Pancreas (tissue), 10 donors: ENCODE measurements at regions not wholly inside any gene's neighbourhood (a gene's known extent, or its start where the extent isn't known, plus 50 kb on each side); places are given as distances from the start of the nearest gene placed in this dataset.
"Not testable (repeated sequence)": the region's sequence is repeated elsewhere in the genome, so short reads cannot be mapped to it uniquely, and the experiment has no call there.

Experiments
- ATAC-seq, 4 donors: fragments of 200-7000 bp; cut with Tn5 transposase; one replicate each; pipeline versions ENCODE4 v1.8.0 to v1.9.1; 2020; ENCODE audit warnings: mild to moderate bottlenecking in 4 of 4, moderate library complexity in 4 of 4
- DNase-seq, 6 donors: peaks; one replicate each; pipeline ENCODE4 v3.0.0-alpha.2; 2020
- FAIRE-seq: peaks from 2 replicates; lab custom pipeline; 2012; peaks lifted over from hg19 to GRCh38; lab: Jason Lieb, UNC
- H3K27ac ChIP-seq, 4 donors: fragments of 200-600 bp; sonication (generic); 1 replicate in 3 of 4; 2 replicates in 1 of 4; pipeline versions ENCODE4 v1.5.0 to v1.8.0; 2020
- H3K27me3 ChIP-seq, 4 donors: fragments of 200-600 bp; one replicate each; pipeline ENCODE4 v1.8.0; 2021
- H3K36me3 ChIP-seq, 3 donors: fragments of 200-600 bp; sonication (generic) in 1 of 3; one replicate each; pipeline versions ENCODE4 v1.5.0 to v1.8.0; 2020 to 2021
- H3K4me1 ChIP-seq, 3 donors: fragments of 200-600 bp; one replicate each; pipeline ENCODE4 v1.8.0; 2021
- H3K4me3 ChIP-seq, 4 donors: fragments of 200-600 bp; sonication (generic) in 2 of 4; one replicate each; pipeline versions ENCODE4 v1.5.0 to v1.8.0; 2020 to 2021
- H3K9me3 ChIP-seq, 4 donors: fragments of 200-600 bp; one replicate each; pipeline ENCODE4 v1.8.0; 2021
- CTCF ChIP-seq, 4 donors: fragments of 200-600 bp; sonication (generic) in 3 of 4; IDR thresholded peaks; one replicate each; pipeline versions ENCODE4 v1.5.0 to v1.8.0; 2021; ENCODE audit warnings: antibody characterized with exemption in 4 of 4
- WGBS, 2 donors: extraction: QIAGEN DNeasy Blood & Tissue Kit; methylation state at CpG; one replicate each; pipeline ENCODE4 v1.1.7; 2013; 5-methylcytosine and 5-hydroxymethylcytosine counted together
- intact Hi-C, 3 donors: fragments of 100-400 bp; cut with DNase I; formaldehyde crosslinking; loops; one replicate each; pipeline versions ENCODE4 v1.11.1 to v1.14.2; 2022
- donor health status: healthy with polysubstance abuse.
- donor health status: DM: no; HTN: no; CAD: no; lungs with moderate emphysema.
- donor health status: DM: no; HTN: no; CAD: no.
- donor health status: control.
- donor health status: control.
- donor health status: Bipolar disorder and iron deficiency.
- donor health status: DM: yes; HTN: yes; CAD: no.
- donor health status: DM: no; HTN: no; CAD: no.
- donor health status: DM: no; HTN: no; CAD: no.
- donor health status: DM: yes; HTN: yes; CAD: no.

- 25 to 32% methylated on average over 3 of the region's 3 CpGs for WGBS, 2 donors
- Histone ChIP-seq H3K4me3 (no peak overlapping the region), H3K9me3 (no peaks in the 10 kb centered on the region), H3K36me3 (no peaks in the 10 kb centered on the region), H3K27me3 (no peaks in the 10 kb centered on the region), H3K27ac (no peak overlapping the region), H3K4me1 (no peaks in the 10 kb centered on the region)
- intact Hi-C loops, result no loop called here
- ATAC-seq (no peak), FAIRE-seq (no peak), DNase-seq (no peak)
- TF ChIP-seq CTCF (IDR thresholded peaks at IDR 0.05), result no peak
Measured at GRCh38 chr16:13727943-13728342, 192.0 kb upstream of the ERCC4 start.

- ATAC-seq (no peak), DNase-seq (no peak), FAIRE-seq (no peak)
- 41 to 55% methylated on average over 3 of the region's 3 CpGs for WGBS, 2 donors
- Histone ChIP-seq H3K9me3 (no peaks in the 10 kb centered on the region), H3K4me3 (no peak overlapping the region), H3K27ac (no peak overlapping the region), H3K36me3 (no peaks in the 10 kb centered on the region), H3K4me1 (no peaks in the 10 kb centered on the region), H3K27me3 (no peaks in the 10 kb centered on the region)
- TF ChIP-seq CTCF (IDR thresholded peaks at IDR 0.05), result no peak
- intact Hi-C loops, result no loop called here
Measured at GRCh38 chr16:13733561-13733960, 186.4 kb upstream of the ERCC4 start.

- FAIRE-seq, H3K4me1 ChIP-seq, intact Hi-C loops, H3K36me3 ChIP-seq, ATAC-seq, H3K27me3 ChIP-seq, H3K27ac ChIP-seq, H3K9me3 ChIP-seq, DNase-seq, H3K4me3 ChIP-seq: not testable (repeated sequence)
- WGBS, 2 donors, result 67 to 73% methylated on average over 14 of the region's 14 CpGs
Measured at GRCh38 chr16:13739621-13740373, 180.2 kb upstream of the ERCC4 start.

GRCh38 chr16:13742928-13743327 is 177.0 kb upstream of the ERCC4 start:
- no peaks in the 10 kb centered on the region for H3K27me3 ChIP-seq
- H3K4me1 ChIP-seq, result no peaks in the 10 kb centered on the region
- DNase-seq (no peak), ATAC-seq (no peak), FAIRE-seq (no peak)
- TF ChIP-seq CTCF (IDR thresholded peaks at IDR 0.05), result no peak
- no peaks in the 10 kb centered on the region for H3K9me3 ChIP-seq
- no peaks in the 10 kb centered on the region for H3K36me3 ChIP-seq
- no peak overlapping the region for H3K27ac ChIP-seq
- H3K4me3 ChIP-seq, result no peak overlapping the region
- intact Hi-C loops, result no loop called here

GRCh38 chr16:13743571-13743970 is 176.4 kb upstream of the ERCC4 start:
- no peaks in the 10 kb centered on the region for H3K9me3 ChIP-seq
- no peak for TF ChIP-seq CTCF (IDR thresholded peaks at IDR 0.05)
- H3K36me3 ChIP-seq, result no peaks in the 10 kb centered on the region
- intact Hi-C loops, result no loop called here
- FAIRE-seq (no peak), ATAC-seq (no peak), DNase-seq (no peak)
- no peak overlapping the region for H3K27ac ChIP-seq
- 26 to 39% methylated on average over 1 of the region's 1 CpG for WGBS, 2 donors
- H3K27me3 ChIP-seq, result no peaks in the 10 kb centered on the region
- H3K4me1 ChIP-seq, result no peaks in the 10 kb centered on the region
- no peak overlapping the region for H3K4me3 ChIP-seq
